ENCODE measurements at regions not wholly inside any gene's neighbourhood (a gene's known extent, or its start where the extent isn't known, plus 50 kb on each side); places are given as distances from the start of the nearest gene placed in this dataset.

DNA sequence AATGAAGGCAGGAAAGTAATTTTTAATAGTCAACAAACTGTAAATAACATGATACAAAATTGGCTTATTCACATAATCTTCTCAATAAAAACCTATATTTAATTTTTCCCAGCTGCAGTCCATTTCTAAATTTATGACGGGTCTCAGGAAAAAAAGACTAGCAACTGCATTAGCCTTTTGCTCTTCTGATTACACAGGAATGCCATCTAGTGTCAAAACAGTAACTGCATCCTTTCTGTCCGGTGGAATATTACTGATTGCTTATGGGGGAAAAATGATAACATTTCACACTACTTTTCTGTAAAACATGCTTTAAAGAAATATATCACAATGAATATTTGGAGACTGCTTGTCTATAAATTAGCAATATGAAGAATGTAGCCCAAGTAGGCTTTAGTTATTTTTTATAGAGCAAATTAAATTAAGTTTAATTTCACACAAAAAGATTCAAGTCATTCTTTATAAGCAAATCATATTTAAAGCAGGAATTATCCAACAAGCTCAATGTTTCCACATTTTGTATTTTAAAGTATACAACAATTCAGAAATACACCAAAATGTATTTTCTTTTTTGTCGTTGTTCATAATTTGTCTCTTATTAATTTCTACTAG lies 534.7 kb downstream of the CDH10 start:
- Histone ChIP-seq H4K20me1 (ENCODE audit: insufficient read depth, low read length) (no peaks in the 10 kb centered on the region), H3K14ac (replicated peaks; ENCODE audit: low read depth, low read length) (no peak overlapping the region), H3K4ac (ENCODE audit: low read depth, low read length) (no peak overlapping the region), H3K4me1 (ENCODE audit: control insufficient read depth, insufficient read depth, low read length) (no peaks in the 10 kb centered on the region), H2BK5ac (ENCODE audit: low read depth, low read length, poor library complexity, severe bottlenecking) (no peak overlapping the region), H3K4me2 (ENCODE audit: low read depth, low read length) (no peak overlapping the region), H2BK120ac (ENCODE audit: low read depth, low read length) (no peak overlapping the region), H3K23ac (ENCODE audit: low read depth, low read length) (no peak overlapping the region), H4K5ac (ENCODE audit: low read depth, low read length) (no peak overlapping the region), H3K27me3 (ENCODE audit: control insufficient read depth, insufficient read depth, low read length) (no peaks in the 10 kb centered on the region), H2BK20ac (ENCODE audit: low read depth, low read length) (no peak overlapping the region), H2AFZ (replicated peaks; ENCODE audit: low read length, poor library complexity) (no peak overlapping the region), H2AK9ac (replicated peaks; ENCODE audit: low read depth, low read length, poor library complexity) (no peak overlapping the region), H3K18ac (ENCODE audit: low read depth, low read length) (no peak overlapping the region), H3K27ac (ENCODE audit: insufficient read depth, low read length) (no peak overlapping the region), H3K36me3 (ENCODE audit: control insufficient read depth, insufficient read depth, low read length) (no peaks in the 10 kb centered on the region), H4K91ac (ENCODE audit: insufficient read depth, low read depth, low read length) (no peak overlapping the region), H3K9me3 (ENCODE audit: control insufficient read depth, insufficient read depth, low read length) (peaks cover 9% of the 10 kb centered on the region), H2AK5ac (ENCODE audit: low read depth, low read length) (no peak overlapping the region), H4K8ac (ENCODE audit: low read depth in 2 of 2, low read length in 2 of 2) (no peak overlapping the region), H3K9ac (ENCODE audit: low read depth, low read length) (no peak overlapping the region), H3K79me1 (ENCODE audit: low read depth in 1 of 2, low read length in 2 of 2) (no peaks in the 10 kb centered on the region), H3K56ac (ENCODE audit: extremely low read depth, insufficient read depth, low read length) (no peak overlapping the region), H2BK15ac (ENCODE audit: low read depth, low read length) (no peak overlapping the region), H3K9me1 (ENCODE audit: insufficient read depth, low read length) (no peaks in the 10 kb centered on the region), H3K4me3 (ENCODE audit: insufficient read depth, low read depth, low read length) (no peak overlapping the region)
- intact Hi-C loops (cut with micrococcal nuclease) (no loop called here), in situ Hi-C loops (cut with MboI; ENCODE audit: low sequenced_read_pairs) (no loop called here), dilution Hi-C loops (cut with HindIII; ENCODE audit: low sequenced_read_pairs, unreplicated experiment) (no loop called here)
- DNase-seq = no peak
- no peak for TF ChIP-seq RCOR1 (IDR thresholded peaks at IDR 0.05; ENCODE audit: insufficient replicate concordance, low read length)
- no peak for TF ChIP-seq MAZ (IDR thresholded peaks at IDR 0.05; ENCODE audit: borderline replicate concordance, low read depth, low read length)
- TF ChIP-seq, protein P1, sequence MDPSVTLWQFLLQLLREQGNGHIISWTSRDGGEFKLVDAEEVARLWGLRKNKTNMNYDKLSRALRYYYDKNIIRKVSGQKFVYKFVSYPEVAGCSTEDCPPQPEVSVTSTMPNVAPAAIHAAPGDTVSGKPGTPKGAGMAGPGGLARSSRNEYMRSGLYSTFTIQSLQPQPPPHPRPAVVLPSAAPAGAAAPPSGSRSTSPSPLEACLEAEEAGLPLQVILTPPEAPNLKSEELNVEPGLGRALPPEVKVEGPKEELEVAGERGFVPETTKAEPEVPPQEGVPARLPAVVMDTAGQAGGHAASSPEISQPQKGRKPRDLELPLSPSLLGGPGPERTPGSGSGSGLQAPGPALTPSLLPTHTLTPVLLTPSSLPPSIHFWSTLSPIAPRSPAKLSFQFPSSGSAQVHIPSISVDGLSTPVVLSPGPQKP (IDR thresholded peaks at IDR 0.05; ENCODE audit: borderline replicate concordance, low read depth, low read length) = no peak
- no peak for TF ChIP-seq MAFK (IDR thresholded peaks at IDR 0.05; ENCODE audit: low read depth, low read length)
- TF ChIP-seq MXI1 (IDR thresholded peaks at IDR 0.05; ENCODE audit: borderline replicate concordance, low read depth, low read length) = no peak
- no peak for TF ChIP-seq RFX5 (IDR thresholded peaks at IDR 0.05; ENCODE audit: low read depth, low read length)
- TF ChIP-seq POLR2A (IDR thresholded peaks at IDR 0.05; ENCODE audit: low read depth, low read length) = no peak
- no peak for TF ChIP-seq NFE2L2 (IDR thresholded peaks at IDR 0.05; ENCODE audit: low read depth, low read length)
- no TSS peak for BruUV-seq (replicated peaks)
- POLR2A ChIA-PET (ENCODE audit: unreplicated experiment) = no interaction called here
- ATAC-seq (ENCODE audit: low read depth) = no peak
- WGBS, 2 experiments (ENCODE audit: extremely low coverage in 2 of 2, insufficient read length in 1 of 2) = no CpG with 5 or more reads among the region's 3 CpGs
- CTCF ChIA-PET = no interaction called here

Data from IMR-90 (cell line).